ENCODE measurements at regions not wholly inside any gene's neighbourhood (a gene's known extent, or its start where the extent isn't known, plus 50 kb on each side); places are given as distances from the start of the nearest gene placed in this dataset.

GRCh38 chr3:72345237-72345878 lies 502.9 kb downstream of the SHQ1 start:
- no peaks in the 10 kb centered on the region for H3K9me3 ChIP-seq (replicated peaks)
- peak in 1 of 2 experiments; percentile 37 for DNase-seq (ENCODE audit: low read depth in 1 of 2, low spot score in 2 of 2)
- H3K27me3 ChIP-seq (replicated peaks), result no peaks in the 10 kb centered on the region
- no peak overlapping the region for H3K27ac ChIP-seq
- no peak overlapping the region for H3K4me3 ChIP-seq
- peaks cover 36% of the 10 kb centered on the region for H3K4me1 ChIP-seq (replicated peaks)
- H3K36me3 ChIP-seq, result no peaks in the 10 kb centered on the region

- peaks cover 36% of the 10 kb centered on the region for H3K4me1 ChIP-seq (replicated peaks)
- no peak overlapping the region for H3K27ac ChIP-seq
- no peaks in the 10 kb centered on the region for H3K9me3 ChIP-seq (replicated peaks)
- no peak for DNase-seq (ENCODE audit: low read depth in 1 of 2, low spot score in 2 of 2)
- no peaks in the 10 kb centered on the region for H3K27me3 ChIP-seq (replicated peaks)
- H3K4me3 ChIP-seq, result no peak overlapping the region
- H3K36me3 ChIP-seq, result no peaks in the 10 kb centered on the region
Measured at GRCh38 chr3:72344647-72345046, 503.6 kb downstream of the SHQ1 start.

DNA sequence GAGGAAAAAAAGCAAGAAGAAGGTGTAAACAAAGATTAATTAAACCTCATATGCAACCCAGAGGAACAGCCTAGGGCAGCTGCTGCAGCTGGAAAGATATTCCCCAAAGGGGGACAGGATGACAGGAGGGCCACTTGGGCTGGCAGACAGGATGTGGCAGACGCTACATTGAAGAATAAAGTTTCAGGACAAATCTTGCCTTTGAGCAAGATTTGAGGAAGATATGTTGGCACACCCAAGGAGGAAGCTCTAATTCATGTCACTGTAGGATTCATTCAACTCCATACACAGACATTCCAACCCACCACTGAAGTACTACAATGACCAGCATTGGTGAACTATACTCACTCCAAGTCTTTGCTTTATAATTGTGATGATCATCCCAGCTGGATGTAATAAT lies 504.0 kb downstream of the SHQ1 start:
- no peaks in the 10 kb centered on the region for H3K27me3 ChIP-seq (replicated peaks)
- no peak overlapping the region for H3K4me3 ChIP-seq
- H3K4me1 ChIP-seq (replicated peaks), result peaks cover 40% of the 10 kb centered on the region
- no peak for DNase-seq (ENCODE audit: low read depth in 1 of 2, low spot score in 2 of 2)
- H3K36me3 ChIP-seq, result no peaks in the 10 kb centered on the region
- H3K9me3 ChIP-seq (replicated peaks), result no peaks in the 10 kb centered on the region; the same call in 1 of the 2 replicates
- H3K27ac ChIP-seq, result no peak overlapping the region

- Histone ChIP-seq H3K27me3 (replicated peaks) (no peaks in the 10 kb centered on the region), H3K36me3 (no peaks in the 10 kb centered on the region), H3K27ac (no peak overlapping the region), H3K4me1 (replicated peaks) (peaks cover 46% of the 10 kb centered on the region), H3K4me3 (no peak overlapping the region), H3K9me3 (replicated peaks) (no peaks in the 10 kb centered on the region; the same call in 1 of the 2 replicates)
- peak in 1 of 2 experiments; percentile 7 for DNase-seq (ENCODE audit: low read depth in 1 of 2, low spot score in 2 of 2)
Measured at GRCh38 chr3:72343078-72343477, 505.2 kb downstream of the SHQ1 start.

GRCh38 chr3:72342450-72342849 lies 505.8 kb downstream of the SHQ1 start:
- H3K4me1 ChIP-seq (replicated peaks), result peaks cover 39% of the 10 kb centered on the region
- H3K36me3 ChIP-seq, result no peaks in the 10 kb centered on the region
- no peak overlapping the region for H3K4me3 ChIP-seq

DNA sequence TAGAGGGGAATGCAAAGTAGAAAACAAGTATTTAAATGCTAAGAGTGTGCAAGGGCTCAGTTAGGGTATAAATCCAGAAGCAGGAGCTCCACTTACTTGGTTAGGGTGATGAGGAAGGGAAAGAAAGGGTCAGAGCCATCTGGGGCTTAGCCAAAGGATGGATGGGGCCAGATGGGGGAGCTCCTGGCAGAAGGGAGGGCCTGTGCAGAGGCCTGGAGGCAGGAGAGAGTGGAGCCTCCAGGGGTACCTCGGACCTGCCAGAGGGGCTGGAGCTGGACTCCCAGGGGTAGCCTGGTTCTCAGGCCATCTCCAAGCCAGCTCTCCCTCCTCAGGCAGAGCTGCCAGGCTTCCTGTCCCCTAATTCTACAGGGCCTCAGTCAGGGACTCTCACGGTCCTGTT lies 506.3 kb downstream of the SHQ1 start:
- no peak overlapping the region for H3K27ac ChIP-seq
- peaks cover 34% of the 10 kb centered on the region for H3K4me1 ChIP-seq (replicated peaks)
- no peaks in the 10 kb centered on the region for H3K36me3 ChIP-seq
- H3K27me3 ChIP-seq (replicated peaks), result no peaks in the 10 kb centered on the region
- no peak for DNase-seq (ENCODE audit: low read depth in 1 of 2, low spot score in 2 of 2)
- no peaks in the 10 kb centered on the region; the same call in 1 of the 2 replicates for H3K9me3 ChIP-seq (replicated peaks)
- H3K4me3 ChIP-seq, result no peak overlapping the region

More at GRCh38 chr3:72342450-72342849, 505.8 kb downstream of the SHQ1 start:
- H3K27ac ChIP-seq, result no peak overlapping the region
- H3K27me3 ChIP-seq (replicated peaks), result no peaks in the 10 kb centered on the region
- H3K9me3 ChIP-seq (replicated peaks), result no peaks in the 10 kb centered on the region; the same call in 1 of the 2 replicates
- DNase-seq (ENCODE audit: low read depth in 1 of 2, low spot score in 2 of 2), result no peak

DNA sequence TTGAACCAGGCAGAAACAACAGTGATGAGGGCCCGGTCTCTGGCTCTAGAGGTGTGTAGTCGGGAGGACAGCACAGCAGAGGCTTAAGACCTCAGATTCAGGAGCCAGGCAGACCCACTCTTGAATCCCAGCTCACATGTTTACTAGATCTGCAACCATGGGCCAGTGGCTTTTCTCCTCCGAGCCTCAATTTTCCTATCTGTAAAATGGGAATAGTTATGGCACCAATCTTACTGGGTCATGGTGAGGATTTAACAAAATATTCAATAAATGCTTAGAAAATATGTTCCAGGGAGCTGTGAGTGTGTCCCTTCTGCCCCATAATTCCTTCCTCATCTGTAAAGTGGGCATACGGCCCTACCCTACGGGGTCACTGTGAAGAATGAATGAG lies 506.9 kb downstream of the SHQ1 start:
- Histone ChIP-seq H3K4me3 (no peak overlapping the region), H3K27me3 (replicated peaks) (no peaks in the 10 kb centered on the region), H3K9me3 (replicated peaks) (no peaks in the 10 kb centered on the region; the same call in 1 of the 2 replicates), H3K27ac (no peak overlapping the region), H3K4me1 (replicated peaks) (peaks cover 28% of the 10 kb centered on the region), H3K36me3 (no peaks in the 10 kb centered on the region)
- DNase-seq (ENCODE audit: low read depth in 1 of 2, low spot score in 2 of 2), result no peak

DNA sequence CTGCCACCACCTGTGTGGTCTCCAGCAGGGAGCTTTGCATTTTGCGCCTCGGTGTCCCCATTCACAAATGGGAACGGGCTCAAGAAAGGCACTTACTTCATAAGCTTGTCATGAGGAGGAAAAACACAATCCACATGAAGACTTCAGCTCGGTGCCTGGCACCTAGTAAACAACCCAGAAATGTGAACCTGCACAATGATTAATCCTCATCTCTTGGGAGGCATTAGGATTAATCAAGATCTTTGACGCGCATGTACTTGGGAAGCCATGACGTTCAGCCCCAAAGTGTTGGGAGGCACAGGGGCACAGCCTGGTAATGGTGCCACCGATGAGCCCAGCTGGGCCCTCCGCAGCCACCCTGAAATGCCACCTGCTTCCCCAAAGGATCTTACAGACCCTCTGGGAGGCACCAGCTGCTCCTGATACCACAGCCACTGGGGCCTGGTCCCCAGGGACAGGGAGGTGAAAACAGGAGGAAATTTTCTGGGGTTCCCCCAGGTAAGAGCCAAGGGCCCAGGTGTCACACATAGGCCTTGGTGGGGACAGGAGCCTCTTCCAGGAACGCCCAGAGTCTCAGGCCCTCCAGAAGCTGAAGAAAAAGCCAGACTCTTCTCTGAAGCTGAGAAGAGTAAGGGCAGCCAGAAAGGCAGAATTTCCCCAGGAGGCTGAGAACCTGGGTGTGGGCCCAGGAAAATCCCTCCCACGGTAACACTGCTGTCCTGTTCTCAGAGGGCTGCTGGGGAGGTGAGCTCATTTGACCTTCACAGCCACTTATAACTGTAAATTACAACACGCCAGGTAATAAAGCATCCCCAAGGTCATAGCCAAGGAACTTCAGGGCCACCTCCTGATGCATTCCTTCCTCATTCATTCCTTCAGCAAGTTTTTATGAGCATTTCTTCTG lies 507.5 kb downstream of the SHQ1 start:
- H3K36me3 ChIP-seq, result no peaks in the 10 kb centered on the region
- H3K9me3 ChIP-seq (replicated peaks), result no peaks in the 10 kb centered on the region; the same call in 1 of the 2 replicates
- no peak overlapping the region for H3K4me3 ChIP-seq
- DNase-seq (ENCODE audit: low read depth in 1 of 2, low spot score in 2 of 2), result no peak
- H3K4me1 ChIP-seq (replicated peaks), result peaks cover 22% of the 10 kb centered on the region
- H3K27me3 ChIP-seq (replicated peaks), result no peaks in the 10 kb centered on the region
- H3K27ac ChIP-seq, result no peak overlapping the region

DNA sequence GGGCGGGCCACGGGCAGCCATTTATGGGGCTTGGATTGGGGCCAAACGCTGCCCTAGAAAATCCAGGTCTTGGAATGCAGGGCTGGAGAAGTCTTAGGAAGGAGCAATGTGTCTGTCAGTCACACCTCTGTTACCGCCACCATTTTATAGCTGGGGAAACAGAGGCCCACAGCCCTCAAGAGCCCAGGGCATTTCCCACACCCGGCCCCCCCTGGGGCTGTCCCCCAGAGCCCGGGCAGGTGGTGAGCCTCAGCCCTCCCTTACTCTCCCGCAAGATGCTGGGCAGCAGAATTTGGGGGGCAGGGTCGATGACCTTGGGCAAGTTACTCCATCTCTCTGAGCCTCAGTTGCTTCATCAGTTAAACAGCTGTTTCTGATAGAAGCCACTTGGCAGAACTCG lies 508.2 kb downstream of the SHQ1 start:
- Histone ChIP-seq H3K9me3 (replicated peaks) (no peaks in the 10 kb centered on the region; the same call in 1 of the 2 replicates), H3K27ac (no peak overlapping the region), H3K4me3 (no peak overlapping the region), H3K36me3 (no peaks in the 10 kb centered on the region), H3K4me1 (replicated peaks) (peaks cover 15% of the 10 kb centered on the region), H3K27me3 (replicated peaks) (no peaks in the 10 kb centered on the region)
- no peak for DNase-seq (ENCODE audit: low read depth in 1 of 2, low spot score in 2 of 2)

- Histone ChIP-seq H3K27ac (peak overlapping the region; percentile 57), H3K9me3 (replicated peaks) (no peaks in the 10 kb centered on the region; the same call in 1 of the 2 replicates), H3K4me1 (replicated peaks) (peaks cover 14% of the 10 kb centered on the region), H3K27me3 (replicated peaks) (no peaks in the 10 kb centered on the region), H3K4me3 (no peak overlapping the region), H3K36me3 (no peaks in the 10 kb centered on the region)
- no peak for DNase-seq (ENCODE audit: low read depth in 1 of 2, low spot score in 2 of 2)
Measured at GRCh38 chr3:72339670-72340030, 508.6 kb downstream of the SHQ1 start.

- no peak overlapping the region for H3K4me3 ChIP-seq
- H3K4me1 ChIP-seq (replicated peaks), result peaks cover 14% of the 10 kb centered on the region
- no peaks in the 10 kb centered on the region for H3K27me3 ChIP-seq (replicated peaks)
- DNase-seq (ENCODE audit: low read depth in 1 of 2, low spot score in 2 of 2), result peak; percentile 65 to 75
- no peaks in the 10 kb centered on the region for H3K36me3 ChIP-seq
- no peaks in the 10 kb centered on the region; the same call in 1 of the 2 replicates for H3K9me3 ChIP-seq (replicated peaks)
- H3K27ac ChIP-seq, result peak overlapping the region; percentile 57
Measured at GRCh38 chr3:72338942-72339669, 509.1 kb downstream of the SHQ1 start.

GRCh38 chr3:72338082-72338941 lies 509.9 kb downstream of the SHQ1 start:
- peak overlapping the region; percentile 57; the same call in 1 of the 2 replicates for H3K27ac ChIP-seq
- H3K9me3 ChIP-seq (replicated peaks), result no peaks in the 10 kb centered on the region; the same call in 1 of the 2 replicates
- no peaks in the 10 kb centered on the region for H3K36me3 ChIP-seq
- H3K4me1 ChIP-seq (replicated peaks), result peaks cover 14% of the 10 kb centered on the region
- no peak overlapping the region for H3K4me3 ChIP-seq
- peak in 1 of 2 experiments; percentile 7 for DNase-seq (ENCODE audit: low read depth in 1 of 2, low spot score in 2 of 2)
- no peaks in the 10 kb centered on the region for H3K27me3 ChIP-seq (replicated peaks)

GRCh38 chr3:72337480-72337855 lies 510.8 kb downstream of the SHQ1 start:
- Histone ChIP-seq H3K9me3 (replicated peaks) (no peaks in the 10 kb centered on the region; the same call in 1 of the 2 replicates), H3K4me1 (replicated peaks) (peaks cover 14% of the 10 kb centered on the region), H3K27me3 (replicated peaks) (no peaks in the 10 kb centered on the region), H3K4me3 (no peak overlapping the region), H3K36me3 (no peaks in the 10 kb centered on the region), H3K27ac (no peak overlapping the region)
- DNase-seq (ENCODE audit: low read depth in 1 of 2, low spot score in 2 of 2), result no peak

All from SJSA1 (cell line).